GM19025 (cell line): ENCODE measurements at regions not wholly inside any gene's neighbourhood (a gene's known extent, or its start where the extent isn't known, plus 50 kb on each side); places are given as distances from the start of the nearest gene placed in this dataset.

ENCODE experiments used
- ATAC-seq: cut with Tn5 transposase; IDR thresholded peaks from one replicate; pipeline ENCODE4 v1.9.1; 2021; ENCODE audit warnings: mild to moderate bottlenecking, low read depth, moderate library complexity; ENCODE audit not compliant: unreplicated experiment

DNA sequence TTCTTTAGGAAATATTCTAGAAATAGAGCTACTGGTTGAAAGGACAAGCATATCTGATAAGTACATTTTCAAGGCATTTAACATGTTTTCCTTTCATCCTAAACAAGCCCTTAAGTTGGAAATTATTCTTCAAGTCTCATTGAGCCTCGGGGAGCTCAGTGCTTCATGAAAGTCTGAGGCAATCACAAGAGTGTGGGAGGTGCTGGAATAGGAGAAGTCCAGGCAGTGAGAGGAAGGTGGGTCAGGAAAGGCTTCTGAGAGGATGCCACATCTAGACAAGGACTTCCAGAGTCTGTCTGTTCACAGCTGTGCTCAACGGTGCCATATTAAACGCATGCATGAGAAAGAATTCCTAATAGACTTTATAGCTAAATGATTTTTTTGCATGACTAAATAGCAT is 69.8 kb downstream of the CD83 start:
- no peak for ATAC-seq

DNA sequence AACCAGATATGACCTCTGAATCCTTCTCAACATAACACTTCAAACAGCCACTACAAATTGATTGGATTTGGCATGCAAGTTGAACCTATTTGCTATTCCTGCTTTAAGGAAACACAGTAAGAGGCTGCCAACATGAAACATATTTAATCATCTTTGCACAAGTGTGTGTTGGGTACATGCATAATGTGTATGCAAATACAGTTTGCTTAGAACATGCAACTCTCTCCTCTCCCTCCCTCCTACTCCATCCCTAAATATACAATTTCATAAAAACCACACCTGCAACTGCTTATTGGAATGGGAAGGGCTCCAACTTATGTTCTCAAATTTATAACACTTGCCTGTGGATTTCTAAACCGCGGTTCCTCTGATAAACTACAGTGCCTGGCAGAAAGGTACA is 71.5 kb downstream of the CD83 start:
- no peak for ATAC-seq

DNA sequence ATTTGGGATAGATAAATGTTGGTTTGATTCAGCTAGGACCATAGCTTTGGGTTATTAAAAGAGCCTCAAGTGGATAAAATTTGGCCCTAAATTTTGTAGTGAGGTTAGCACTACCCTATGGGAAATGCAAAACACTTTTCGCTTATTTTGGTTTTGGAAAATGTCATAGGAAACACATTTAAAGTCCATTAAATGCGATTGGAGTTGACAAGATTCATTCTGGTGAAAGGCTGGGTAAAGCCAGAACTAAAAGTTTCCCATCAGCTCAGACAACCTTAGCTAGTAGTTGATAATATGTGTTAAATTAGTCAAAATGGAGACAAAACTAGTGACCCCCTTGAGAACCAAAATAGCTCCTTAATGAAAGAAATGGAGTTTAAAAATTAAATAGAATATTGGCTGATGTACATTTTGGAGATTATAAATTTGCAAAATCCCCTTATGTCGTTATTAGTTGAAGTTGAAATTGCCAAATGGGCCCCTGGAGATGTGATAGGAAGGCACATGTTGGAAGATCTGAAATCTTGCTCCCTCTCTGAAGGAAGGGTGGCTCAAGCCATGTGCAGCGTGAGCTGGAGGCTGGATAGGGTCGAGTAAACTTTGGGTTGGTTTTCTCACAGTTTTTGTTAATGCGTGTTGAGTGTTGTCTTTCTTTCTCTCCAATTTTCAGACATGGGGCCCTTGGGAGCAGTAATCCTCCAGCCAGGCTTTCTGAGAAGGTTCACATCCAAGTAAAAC is 72.8 kb downstream of the CD83 start:
- no peak for ATAC-seq

DNA sequence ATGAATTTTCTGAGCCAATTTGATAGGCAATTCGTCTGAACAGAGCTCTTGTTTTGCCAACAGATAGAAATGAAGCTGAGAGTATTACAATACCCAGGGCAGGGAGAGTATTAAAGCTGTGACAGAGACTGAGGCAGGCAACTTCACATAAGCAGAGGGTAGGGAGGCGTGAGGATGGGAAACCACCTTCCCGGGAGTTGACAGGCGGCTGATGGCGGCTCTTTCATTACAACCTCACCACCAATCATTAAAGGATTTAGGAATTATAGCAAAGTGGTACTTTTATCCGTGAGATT is 73.3 kb downstream of the CD83 start:
- no peak for ATAC-seq

DNA sequence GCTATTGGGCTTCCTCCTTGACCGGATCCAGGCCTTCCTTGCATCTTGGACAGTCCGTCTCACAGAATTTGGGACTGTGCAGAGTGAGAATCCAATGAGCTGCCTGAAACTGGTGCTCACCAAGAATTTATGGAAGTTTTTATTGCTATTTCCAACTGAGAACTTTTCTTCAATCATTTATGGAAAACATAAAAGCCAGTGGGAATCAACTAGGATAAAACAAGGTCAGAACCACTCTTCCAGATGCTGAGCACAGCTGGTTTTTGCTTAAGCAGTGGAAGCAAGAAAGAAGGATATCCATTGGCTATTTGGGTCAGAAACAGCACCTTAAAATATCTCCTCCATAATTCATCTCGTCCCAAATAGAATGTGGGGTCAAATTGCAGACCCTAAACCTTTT is 74.2 kb downstream of the CD83 start:
- ATAC-seq: no peak

DNA sequence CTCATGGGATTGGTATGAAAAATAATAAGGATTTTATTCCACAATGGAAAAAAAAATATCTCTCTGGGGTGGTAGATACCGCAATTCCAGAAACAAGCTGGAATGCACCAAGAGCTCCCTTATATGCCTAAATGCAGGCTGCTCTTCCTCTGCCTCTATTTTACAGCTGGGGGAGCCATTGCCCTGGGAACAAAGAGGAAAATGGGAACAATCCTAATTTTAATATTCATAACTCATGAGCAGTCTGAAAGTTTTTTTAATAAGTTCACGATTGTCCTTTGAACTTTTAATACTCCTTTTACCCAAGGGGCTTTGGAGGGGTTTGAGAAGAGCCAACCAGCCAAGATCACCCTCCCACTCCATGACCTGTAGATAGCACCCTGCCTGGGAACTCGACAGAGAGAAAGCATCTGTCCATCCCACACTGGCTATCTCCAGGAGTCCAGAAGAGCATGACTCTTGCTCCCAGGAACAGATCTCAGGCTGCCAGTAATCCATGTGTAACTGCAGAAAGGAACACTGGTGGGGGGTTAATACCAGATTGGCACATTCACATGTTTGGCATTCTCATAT is 74.7 kb downstream of the CD83 start:
- ATAC-seq: no peak

DNA sequence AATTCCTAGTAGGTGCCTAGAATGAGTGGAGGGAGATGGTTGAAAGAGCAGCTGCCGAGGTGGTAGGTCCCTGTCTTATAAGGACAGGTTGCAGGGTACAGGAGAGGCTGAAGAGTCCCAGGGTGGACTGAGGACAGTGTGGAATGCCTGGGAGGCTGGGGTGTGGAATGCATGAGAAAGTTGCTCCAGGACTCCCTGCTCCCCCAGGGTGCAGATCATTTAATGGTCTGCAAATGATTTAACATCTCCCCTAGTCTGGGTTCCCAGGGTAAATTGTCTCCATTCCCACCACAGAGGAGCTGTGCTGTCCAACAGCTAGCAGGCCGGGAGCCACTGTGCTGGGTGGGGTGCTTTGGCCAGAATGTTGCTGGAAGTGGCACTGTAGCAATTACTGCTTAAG is 76.0 kb downstream of the CD83 start:
- no peak for ATAC-seq

DNA sequence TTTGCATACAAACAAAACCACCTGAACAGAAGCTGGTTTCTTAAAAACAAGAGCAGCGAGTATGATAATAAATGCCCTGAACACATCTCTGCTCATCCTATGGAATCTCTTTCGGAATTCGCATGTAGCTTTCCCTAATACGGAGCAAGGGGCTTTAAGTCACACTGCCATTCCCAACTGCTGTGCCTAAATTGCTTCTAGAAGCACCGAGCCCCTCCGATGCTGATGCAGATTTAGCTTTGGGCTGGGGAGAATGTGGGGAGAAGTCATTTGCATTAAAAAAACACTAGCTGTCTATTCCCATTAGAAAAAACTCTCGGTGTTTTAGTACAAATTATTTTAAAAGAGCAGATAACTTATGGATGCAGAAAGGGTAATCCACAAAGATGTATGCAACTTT is 76.9 kb downstream of the CD83 start:
- ATAC-seq: no peak

DNA sequence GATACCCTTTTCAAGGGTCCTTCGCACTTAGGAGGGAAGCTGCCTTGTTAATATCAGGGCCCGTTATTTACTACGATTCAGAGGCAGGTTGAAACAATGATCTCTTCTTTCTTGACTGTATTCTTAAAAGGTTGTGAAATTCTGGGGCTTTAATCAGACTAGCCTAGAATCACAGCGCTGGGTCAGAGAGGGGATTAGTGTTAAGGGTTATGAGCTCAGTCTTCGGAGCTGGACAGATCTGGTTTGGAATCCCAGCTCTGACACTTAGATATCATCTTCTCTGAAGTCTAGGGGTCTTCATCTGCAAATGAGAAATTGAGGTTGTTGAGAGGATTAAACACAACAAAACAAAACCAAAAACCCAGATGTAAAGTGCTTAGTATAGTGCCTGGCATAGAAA is 77.4 kb downstream of the CD83 start:
- ATAC-seq: no peak

DNA sequence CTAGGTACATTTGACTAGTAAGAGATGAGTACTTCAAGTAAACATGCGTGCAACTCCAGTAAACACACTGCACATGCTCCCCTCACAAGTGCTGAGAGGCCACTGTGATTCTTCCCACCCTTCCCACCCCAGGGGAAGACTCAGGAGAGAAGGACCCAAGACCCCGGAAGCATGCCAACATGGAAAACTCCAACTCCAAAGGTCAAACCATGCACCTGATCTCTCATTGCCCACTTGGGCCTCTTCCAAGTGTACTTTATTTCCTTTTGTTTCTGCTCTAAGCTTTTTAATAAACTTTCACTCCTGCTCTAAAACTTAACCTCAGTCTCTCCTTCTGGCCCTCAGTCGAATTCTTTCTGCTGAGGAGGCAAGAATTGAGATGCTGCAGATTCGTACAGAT is 78.5 kb downstream of the CD83 start:
- ATAC-seq: no peak

DNA sequence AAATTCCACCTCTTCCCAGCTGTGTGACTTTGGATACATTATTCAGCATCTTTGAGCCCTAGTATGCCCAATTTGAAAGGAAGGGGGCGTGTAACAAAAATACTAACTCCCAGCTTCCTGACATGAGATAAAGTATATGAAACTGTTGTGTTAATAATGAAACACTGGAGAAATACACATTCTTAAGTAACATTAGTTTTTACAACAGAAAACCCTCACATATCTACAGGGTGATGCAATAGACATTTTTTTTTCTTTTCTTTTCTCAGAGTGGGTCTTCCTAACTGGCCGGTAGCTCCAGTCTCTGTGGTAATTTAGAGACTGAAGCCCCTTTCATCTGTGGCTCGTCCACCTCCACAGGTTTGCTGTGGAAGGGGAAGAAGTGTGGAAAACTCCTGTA is 79.5 kb downstream of the CD83 start:
- ATAC-seq: no peak

DNA sequence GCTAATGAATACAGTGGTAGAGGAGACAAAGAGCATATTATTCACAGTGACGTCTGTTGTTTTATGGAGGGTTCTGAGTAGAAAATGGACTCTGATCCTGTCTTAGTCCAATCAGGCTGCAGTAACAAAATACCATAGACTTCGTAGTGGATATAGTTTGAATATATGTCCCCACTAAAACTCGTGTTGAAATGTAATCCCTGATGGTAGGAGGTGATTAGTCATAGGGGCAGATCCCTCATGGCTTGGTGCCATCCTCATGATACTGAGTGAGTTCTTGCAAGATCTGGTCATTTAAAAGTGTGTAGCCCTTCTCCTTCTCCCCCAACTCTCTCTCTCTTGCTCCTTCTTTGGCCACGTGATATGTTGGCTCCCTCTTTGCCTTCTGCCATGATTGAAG is 82.5 kb downstream of the CD83 start:
- ATAC-seq: no peak

DNA sequence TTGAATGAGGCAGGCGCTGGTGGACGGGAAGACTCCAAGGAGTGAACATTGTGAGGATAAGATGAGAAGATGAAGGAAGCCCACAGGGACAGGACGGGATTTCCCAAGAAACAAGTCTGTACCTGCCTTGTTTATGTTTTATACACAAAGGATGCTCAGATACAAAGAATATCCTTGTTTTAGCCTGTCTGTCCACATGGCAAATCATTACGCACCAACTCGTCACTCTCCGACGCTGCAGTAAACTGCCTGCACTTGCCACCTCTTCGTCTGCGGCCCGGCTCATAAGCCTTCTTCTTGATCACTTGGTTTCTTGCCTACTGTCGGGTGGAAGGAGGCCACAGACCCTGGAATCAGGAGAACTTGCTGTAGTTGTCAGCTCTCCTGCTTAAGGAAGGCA is 85.4 kb downstream of the CD83 start:
- no peak for ATAC-seq

DNA sequence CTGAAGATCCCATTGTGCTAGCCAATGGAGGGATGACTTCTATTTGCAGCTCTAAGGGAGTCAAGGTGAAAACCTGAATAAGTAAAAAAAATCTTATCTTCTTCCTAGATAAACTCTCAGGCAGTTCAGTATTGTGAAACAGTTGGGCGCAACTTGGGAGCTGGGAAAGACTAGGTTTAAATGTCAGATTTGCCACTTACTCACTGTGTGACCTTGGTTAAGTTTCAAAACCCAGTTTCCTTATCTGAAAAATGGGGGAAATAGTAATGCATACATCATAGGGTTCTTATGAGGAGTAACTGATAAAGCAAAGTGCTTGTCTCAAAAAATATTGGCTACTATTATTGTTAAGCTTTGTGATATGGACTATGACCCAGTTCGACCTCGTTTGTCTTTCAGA is 88.8 kb downstream of the CD83 start:
- no peak for ATAC-seq

DNA sequence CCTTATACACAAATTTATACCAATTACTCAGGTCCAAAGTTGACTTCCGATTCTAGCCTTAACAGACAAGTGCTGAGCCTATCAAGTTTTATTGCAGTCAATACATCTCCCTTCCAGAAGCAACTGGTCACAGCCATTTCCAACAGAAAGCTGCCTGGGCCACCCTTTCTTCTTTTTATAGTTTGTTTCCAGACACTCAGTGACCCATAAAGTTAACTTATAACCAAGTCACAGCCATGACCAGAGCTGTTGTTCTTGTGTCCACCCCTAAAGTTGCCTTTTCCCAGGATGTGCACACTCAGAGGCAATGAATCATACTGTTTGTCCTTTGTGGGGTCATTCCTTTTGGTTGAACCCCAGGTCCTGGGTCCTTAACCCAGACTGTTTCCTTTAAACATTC is 89.9 kb downstream of the CD83 start:
- ATAC-seq: no peak

DNA sequence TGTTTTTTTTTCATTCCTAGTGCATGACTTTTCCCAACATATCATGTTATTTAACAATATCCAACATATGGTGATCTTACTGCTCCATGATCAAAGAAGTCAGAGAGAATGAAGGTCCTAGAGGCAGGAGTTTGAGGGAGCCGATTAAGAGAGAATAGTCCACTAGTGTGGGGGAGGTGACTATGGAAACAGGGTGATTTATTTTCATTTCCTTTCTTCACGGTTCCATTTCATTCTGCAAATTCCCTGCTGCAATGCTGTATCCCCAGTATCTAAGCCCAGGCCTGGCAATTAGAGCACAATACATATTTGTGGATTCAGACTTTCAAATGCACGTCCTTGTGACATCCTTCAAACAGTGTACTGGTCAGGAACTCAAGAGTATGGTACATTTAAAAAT is 91.4 kb downstream of the CD83 start:
- no peak for ATAC-seq

DNA sequence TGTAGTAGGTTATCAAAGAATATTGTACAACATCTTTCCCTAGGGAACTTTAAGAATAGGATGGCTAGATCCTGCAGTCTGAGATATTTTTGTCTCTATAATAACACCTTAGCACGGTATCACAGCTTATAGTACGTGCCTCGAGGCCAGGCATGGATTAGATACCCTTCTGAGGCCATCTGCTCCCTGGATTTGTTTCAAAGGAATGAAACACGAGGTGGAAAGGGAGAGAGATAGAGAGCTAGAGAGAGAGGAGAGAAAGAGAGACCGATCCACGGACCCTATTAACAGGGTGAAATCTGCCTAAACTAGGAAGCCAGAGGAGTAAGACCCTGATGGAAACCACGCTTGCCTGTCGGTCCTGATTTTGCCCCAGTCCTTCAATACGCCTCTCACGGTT is 92.5 kb downstream of the CD83 start:
- ATAC-seq: no peak

DNA sequence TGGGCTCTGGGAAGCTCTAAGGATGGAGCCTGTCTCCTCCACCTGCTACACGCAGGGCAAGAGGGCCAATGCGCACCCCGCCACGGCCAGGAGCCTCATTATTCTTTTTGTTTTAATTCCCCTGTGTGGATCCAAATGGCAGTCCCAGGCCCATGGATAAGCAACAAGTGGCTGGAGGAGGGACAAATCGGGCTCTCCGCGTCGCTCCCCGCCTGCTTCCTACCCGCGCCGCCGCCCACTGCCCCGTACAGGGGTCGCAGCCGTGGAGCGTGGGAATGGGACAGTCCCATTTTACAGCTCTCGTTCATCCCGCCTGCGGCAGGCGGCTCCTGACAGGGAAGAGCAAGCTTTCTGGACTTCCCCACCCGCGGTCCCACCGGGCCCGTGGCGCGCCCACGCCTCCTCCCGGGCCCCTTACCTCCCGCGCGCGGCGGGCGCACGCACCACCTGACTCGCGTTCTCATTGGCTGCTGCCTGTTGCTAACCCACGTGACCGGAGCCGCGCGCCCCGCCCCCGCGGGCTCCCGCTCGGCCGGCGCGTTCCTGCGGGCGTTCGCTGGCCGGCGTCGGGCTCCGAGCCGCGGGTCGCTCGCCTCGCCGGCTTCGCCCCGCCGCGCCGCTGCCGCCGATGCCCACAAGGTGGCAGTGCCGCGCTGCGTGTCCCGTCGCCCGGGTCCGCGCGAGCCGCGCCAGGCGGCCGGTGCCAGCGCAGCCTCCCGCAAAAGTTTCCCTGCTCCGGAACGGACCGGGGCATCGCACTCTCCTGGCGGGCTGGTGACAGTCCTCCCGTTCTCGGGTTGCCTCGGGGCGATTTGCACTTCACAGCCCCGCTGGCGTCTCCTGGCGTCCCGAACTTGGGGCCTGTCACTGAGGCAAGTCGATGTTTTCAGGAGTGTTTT is 93.3 kb downstream of the CD83 start:
- peak; percentile 94 for ATAC-seq

DNA sequence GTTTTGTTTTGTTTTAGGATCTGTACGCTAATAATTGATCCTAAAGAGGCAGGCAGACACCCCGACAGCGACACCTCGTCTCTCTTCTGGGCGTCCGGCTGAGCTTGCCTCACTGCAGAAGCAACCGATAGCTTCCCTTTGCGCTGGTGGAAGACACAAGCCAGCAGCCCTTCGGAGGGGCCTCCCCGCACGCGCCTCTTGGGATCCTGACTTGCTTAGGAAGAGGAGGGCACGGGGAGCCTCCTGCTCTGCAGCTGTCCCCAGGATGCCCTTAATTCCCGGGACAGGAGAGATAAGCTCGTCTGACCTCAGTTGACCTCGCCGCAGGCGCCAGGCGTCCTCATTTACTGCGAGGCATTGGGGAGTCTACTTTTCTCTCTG is 94.0 kb downstream of the CD83 start:
- ATAC-seq: no peak

DNA sequence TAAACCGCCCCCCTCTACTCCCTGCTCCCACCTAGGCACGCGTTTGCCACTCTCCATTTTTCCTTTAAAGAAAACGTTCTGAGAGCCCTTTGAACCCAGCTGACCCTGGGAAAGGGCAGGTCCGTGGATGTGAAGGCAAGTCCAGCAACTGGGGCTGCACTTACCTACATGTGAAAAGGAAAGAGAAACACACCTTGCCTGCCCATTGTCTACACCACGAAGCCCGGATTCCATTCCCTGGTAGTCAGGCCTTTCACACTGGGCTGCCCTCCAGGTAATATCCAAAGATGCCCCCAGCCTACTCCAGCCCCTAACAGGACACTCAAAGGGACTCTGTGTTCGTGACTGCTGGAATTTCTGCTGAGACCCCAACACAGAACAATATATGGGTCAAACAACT is 94.4 kb downstream of the CD83 start:
- no peak for ATAC-seq

DNA sequence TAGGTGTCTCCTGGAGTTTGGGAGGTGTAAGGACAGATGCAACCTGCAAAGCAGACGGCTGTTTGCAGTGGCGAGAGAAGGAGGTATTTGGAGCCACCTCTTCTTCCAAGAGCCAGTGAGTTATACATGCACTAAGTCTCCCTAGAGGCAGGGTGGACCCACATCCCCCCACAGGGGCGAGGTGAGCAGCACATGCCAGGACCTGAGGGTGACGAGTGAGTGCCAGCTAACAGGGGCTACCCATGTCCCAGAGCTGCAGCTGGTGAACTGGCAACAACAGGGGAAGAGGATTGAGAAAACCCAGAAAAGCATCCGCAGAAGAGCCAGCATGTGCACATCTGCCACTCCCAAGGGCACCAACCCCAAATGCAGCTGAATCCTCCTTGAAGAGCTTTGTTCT is 95.1 kb downstream of the CD83 start:
- ATAC-seq: no peak
